ACC112 (cell line): ENCODE measurements at regions not wholly inside any gene's neighbourhood (a gene's known extent, or its start where the extent isn't known, plus 50 kb on each side); places are given as distances from the start of the nearest gene placed in this dataset.

Source experiments
- H2AFZ ChIP-seq: fragments of 200-600 bp; sonication (generic); one replicate; pipeline ENCODE4 v1.6.0; 2017; ENCODE audit warnings: antibody characterized with exemption, low read length; ENCODE audit not compliant: unreplicated experiment
- H3K27ac ChIP-seq: fragments of 200-600 bp; sonication (generic); 2 replicates; pipeline ENCODE4 v1.5.1; 2014; ENCODE audit warnings: low read depth, mild to moderate bottlenecking, antibody characterized with exemption, low read length, moderate library complexity
- H3K27me3 ChIP-seq: fragments of 200-600 bp; sonication (generic); 2 replicates; pipeline ENCODE4 v1.6.1; 2014; ENCODE audit warnings: mild to moderate bottlenecking, antibody characterized with exemption, low read length, moderate library complexity, mixed read lengths; ENCODE audit not compliant: insufficient read depth
- H3K36me3 ChIP-seq: fragments of 200-600 bp; sonication (generic); 2 replicates; pipeline ENCODE4 v1.6.1; 2016; ENCODE audit warnings: mild to moderate bottlenecking, antibody characterized with exemption, low read length, moderate library complexity, mixed read lengths; ENCODE audit not compliant: insufficient read depth
- H3K4me1 ChIP-seq: fragments of 200-600 bp; sonication (generic); one replicate; pipeline ENCODE4 v1.6.1; 2016; ENCODE audit warnings: low read length, mixed read lengths; ENCODE audit not compliant: insufficient read depth, unreplicated experiment, control insufficient read depth
- H3K4me3 ChIP-seq: fragments of 200-600 bp; sonication (generic); 2 replicates; pipeline ENCODE4 v1.5.1; 2014; ENCODE audit warnings: mild to moderate bottlenecking, low read depth, low read length
- H3K79me2 ChIP-seq: fragments of 200-600 bp; sonication (generic); one replicate; pipeline ENCODE4 v1.6.0; 2016; ENCODE audit warnings: low read length; ENCODE audit not compliant: control insufficient read depth, unreplicated experiment, insufficient read depth

DNA sequence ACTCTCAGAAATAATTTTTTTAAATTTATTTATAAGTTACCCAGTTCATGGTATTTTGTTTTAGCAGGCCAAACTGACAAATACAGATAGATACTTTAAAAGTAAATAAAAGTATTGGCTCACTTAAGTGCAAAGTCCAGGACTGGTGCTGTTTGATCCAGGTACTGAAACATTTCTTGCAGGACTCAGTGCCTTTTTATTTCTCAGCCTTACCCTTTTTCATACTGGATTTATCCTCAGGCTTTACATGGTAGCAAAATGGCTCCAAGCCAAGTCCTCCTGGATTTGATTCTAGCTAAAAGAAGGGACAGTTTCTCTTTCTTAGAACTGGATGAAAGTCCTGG, 83.8 kb downstream of the DIRAS3 start:
- Histone ChIP-seq H3K4me1 (peaks cover 15% of the 10 kb centered on the region), H3K36me3 (no peaks in the 10 kb centered on the region), H3K27me3 (no peaks in the 10 kb centered on the region), H2AFZ (no peak overlapping the region), H3K27ac (no peak overlapping the region), H3K4me3 (no peak overlapping the region), H3K79me2 (no peaks in the 10 kb centered on the region)

DNA sequence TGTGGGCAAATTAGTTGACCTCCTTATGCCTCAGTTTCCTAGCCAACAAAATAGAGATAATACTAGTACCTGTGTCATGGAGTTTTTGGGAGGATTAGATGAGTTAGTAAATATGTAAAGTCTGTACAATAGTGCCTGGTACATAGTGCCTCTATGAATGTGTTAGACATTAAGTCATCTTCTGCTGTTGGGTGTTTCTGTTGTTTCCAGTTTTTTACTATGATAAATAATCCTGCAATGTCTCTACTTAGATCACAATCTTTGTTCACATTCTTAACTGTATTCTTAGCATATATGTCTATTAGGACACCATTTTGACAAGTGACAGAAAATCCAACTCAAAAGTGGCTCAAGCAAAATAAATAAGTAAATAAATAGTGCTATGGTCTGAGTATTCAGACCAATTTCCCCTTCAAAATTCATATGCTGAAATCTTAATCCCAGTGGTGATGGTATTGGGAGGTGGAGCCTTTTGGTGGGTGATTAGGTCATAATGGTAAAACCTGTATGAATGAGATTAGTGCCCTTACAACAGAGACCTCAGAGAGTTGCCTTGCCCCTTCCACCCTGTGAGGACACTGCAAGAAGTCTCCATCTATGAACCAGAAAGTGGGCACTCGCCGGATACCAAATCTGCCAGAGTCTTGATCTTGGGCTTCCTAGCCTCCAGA, 84.3 kb downstream of the DIRAS3 start:
- no peak overlapping the region for H2AFZ ChIP-seq

DNA sequence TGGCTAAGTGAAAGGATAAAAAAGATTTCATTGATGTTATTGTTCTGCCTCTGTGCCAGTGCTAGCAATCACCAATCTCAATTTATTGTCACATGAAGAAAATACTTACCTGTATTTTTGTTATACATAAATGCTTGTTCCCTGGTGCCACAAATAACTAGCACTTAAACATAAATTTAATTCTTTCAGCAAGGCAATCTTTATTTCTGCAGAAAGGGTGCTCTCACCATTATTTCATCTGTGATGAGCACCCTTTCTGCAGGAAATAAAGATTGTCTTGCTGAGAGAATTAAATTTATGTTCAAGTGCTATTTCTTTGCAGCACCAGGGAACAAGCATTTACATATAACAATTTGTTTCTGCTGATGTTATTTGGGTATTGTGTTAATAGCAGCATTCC, 87.2 kb downstream of the DIRAS3 start:
- Histone ChIP-seq H3K4me1 (no peaks in the 10 kb centered on the region), H2AFZ (no peak overlapping the region), H3K36me3 (no peaks in the 10 kb centered on the region)

More for the DNA sequence above, 84.3 kb downstream of the DIRAS3 start:
- no peaks in the 10 kb centered on the region for H3K27me3 ChIP-seq
- no peak overlapping the region for H3K4me3 ChIP-seq
- peaks cover 15% of the 10 kb centered on the region for H3K4me1 ChIP-seq
- H3K27ac ChIP-seq = no peak overlapping the region
- no peaks in the 10 kb centered on the region for H3K79me2 ChIP-seq
- no peaks in the 10 kb centered on the region for H3K36me3 ChIP-seq

DNA sequence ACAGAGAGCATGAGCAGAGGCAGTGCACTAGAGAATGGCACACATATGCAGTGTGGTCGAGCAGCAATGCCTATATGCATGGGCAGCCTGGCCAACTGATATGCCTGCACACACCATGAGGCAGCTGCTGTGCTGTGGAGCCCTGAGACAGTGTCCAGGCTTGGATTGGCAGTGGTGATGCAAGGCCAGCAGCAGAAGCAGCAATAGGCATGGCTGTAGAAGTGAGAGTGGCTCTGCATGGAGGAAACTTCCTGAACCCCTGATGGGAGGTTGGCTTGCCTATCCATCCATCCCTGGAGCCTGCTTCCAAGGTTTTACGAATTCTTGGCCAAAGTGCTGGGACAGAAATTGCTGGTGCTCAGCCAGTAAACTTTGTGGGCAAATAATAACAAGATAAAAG, 89.7 kb downstream of the DIRAS3 start:
- H3K27ac ChIP-seq = no peak overlapping the region
- no peaks in the 10 kb centered on the region for H3K36me3 ChIP-seq
- no peaks in the 10 kb centered on the region for H3K27me3 ChIP-seq
- no peak overlapping the region for H2AFZ ChIP-seq
- H3K4me1 ChIP-seq = no peaks in the 10 kb centered on the region
- H3K4me3 ChIP-seq = no peak overlapping the region
- no peaks in the 10 kb centered on the region for H3K79me2 ChIP-seq

More for the DNA sequence above, 87.2 kb downstream of the DIRAS3 start:
- no peak overlapping the region for H3K27ac ChIP-seq
- no peaks in the 10 kb centered on the region for H3K27me3 ChIP-seq
- H3K79me2 ChIP-seq = no peaks in the 10 kb centered on the region
- no peak overlapping the region for H3K4me3 ChIP-seq

DNA sequence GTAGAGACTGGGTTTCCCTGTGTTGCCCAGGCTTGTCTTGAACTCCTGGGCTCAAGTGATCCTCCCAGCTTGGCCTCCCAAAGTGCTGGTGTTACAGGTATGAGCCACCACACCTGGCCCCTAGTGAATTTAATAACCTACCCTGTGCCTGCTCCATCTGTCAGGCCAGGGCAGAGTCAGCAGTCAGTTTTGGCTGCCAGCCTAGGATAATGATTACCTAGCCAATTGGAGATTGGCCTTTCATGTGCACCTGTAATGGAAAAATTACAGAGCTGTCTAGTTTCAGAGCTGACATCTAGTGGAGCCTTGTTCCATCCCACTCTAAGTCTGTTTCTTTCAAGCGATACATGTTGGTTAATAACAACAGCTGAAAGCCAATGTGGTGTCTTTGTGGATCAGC, 92.0 kb downstream of the DIRAS3 start:
- H3K4me1 ChIP-seq = no peaks in the 10 kb centered on the region
- no peak overlapping the region for H3K4me3 ChIP-seq
- H3K27me3 ChIP-seq = no peaks in the 10 kb centered on the region
- no peak overlapping the region for H2AFZ ChIP-seq
- no peaks in the 10 kb centered on the region for H3K79me2 ChIP-seq
- H3K27ac ChIP-seq = no peak overlapping the region
- no peaks in the 10 kb centered on the region for H3K36me3 ChIP-seq

DNA sequence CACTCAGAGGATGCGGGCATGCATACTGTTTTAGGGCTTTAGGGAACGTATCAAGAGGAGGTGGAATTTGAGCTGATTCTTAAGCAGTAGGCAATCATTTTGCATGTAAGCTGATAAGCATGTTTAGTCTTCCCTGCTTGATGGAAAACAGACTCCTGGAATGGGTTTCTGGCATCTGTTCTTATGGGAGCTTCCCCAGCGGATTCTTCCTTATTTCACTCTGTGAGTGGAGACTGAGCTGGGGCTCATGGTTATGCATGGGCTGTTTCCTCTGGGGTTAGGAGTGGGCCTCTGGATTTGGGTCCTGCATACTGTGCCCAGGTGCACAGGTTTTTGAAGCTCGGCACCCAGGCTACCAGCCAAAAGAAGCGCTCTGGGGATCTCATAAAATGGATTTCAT, 93.4 kb downstream of the DIRAS3 start:
- Histone ChIP-seq H3K27ac (no peak overlapping the region), H3K79me2 (no peaks in the 10 kb centered on the region), H2AFZ (no peak overlapping the region), H3K4me3 (no peak overlapping the region), H3K4me1 (peaks cover 6% of the 10 kb centered on the region), H3K27me3 (no peaks in the 10 kb centered on the region), H3K36me3 (no peaks in the 10 kb centered on the region)

DNA sequence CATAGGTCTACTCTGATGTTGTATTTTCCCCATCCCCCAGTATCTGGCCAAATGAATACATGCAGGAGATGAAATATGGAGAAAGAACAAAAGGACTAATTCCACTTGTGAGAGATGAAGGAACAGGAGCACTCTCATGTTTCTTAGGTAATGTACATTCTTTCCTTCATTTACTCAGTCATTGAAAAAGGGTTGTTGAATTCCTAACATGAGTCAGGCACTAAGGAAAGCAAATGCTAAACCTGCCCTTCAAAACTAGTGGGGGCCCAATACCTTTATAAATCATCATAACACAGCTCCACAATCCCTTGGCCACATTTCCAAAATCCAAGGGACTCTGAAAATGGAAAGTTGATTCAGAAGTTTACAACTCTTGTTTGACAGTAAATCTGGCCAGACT, 94.3 kb downstream of the DIRAS3 start:
- H3K4me1 ChIP-seq = peaks cover 11% of the 10 kb centered on the region
- no peak overlapping the region for H3K27ac ChIP-seq
- H3K4me3 ChIP-seq = no peak overlapping the region
- H2AFZ ChIP-seq = no peak overlapping the region
- no peaks in the 10 kb centered on the region for H3K27me3 ChIP-seq
- H3K79me2 ChIP-seq = no peaks in the 10 kb centered on the region
- H3K36me3 ChIP-seq = no peaks in the 10 kb centered on the region

DNA sequence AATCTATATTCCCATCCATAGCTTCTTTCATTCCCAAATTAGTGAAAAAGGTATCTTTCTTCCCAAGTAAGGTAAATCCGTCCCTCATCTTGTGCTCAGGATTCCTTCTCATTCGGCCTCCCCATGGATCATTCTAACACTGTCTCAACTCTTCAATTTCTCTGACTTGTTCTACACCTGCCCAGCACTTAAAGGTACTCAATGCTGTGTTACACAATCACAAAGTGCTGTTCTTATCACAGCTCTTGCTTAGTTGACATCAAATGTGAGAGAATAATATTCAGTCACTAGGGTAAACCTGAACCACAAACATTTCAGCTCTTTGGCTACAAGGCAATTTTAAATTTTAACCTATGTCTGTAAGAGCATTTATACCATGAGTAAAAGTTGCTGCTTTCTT, 94.8 kb downstream of the DIRAS3 start:
- Histone ChIP-seq H3K27me3 (no peaks in the 10 kb centered on the region), H3K4me3 (no peak overlapping the region), H2AFZ (no peak overlapping the region), H3K79me2 (no peaks in the 10 kb centered on the region), H3K27ac (no peak overlapping the region), H3K36me3 (no peaks in the 10 kb centered on the region), H3K4me1 (peaks cover 11% of the 10 kb centered on the region)

DNA sequence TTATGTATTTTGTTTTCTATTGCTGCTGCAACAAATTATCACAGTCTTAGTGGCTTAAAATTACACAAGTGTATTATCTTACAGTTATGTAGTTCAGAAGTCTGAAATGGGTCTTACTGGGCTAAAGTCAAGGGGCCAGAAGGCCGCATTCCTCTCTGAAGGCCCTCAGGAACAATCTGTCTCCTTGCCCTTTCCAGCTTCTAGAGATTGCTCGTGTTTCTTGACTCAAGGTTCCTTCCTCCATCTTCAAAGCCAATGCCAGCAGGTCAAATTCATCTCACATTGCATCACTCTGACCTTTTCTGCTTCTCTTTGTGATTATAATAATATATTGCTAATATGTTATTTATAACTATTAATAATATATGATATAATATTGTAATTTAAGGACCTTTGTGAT, 97.1 kb downstream of the DIRAS3 start:
- Histone ChIP-seq H3K27ac (no peak overlapping the region), H3K4me3 (no peak overlapping the region), H3K27me3 (no peaks in the 10 kb centered on the region), H2AFZ (no peak overlapping the region), H3K36me3 (no peaks in the 10 kb centered on the region), H3K4me1 (peaks cover 18% of the 10 kb centered on the region), H3K79me2 (no peaks in the 10 kb centered on the region)

DNA sequence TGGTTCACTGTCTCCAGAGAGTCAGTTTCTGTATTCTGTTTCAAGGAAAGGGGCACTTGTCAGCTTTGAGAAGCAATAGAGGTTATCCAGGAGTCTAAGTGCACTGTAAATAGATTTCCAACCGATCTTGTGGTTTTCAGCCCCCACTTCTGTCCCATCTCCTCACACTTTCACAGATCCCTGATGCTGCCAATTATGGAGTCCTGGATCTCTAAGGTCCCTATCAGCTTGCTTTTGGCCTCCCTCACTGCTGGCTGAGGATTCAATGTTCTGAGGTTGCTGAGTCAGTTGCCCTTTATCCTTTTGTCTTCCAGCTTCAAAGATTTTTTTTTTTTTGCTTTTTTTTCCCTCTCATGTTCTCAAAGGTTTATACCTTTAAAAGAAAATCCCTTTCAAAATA, 98.4 kb downstream of the DIRAS3 start:
- H3K27me3 ChIP-seq = no peaks in the 10 kb centered on the region
- no peak overlapping the region for H3K4me3 ChIP-seq
- H3K4me1 ChIP-seq = peaks cover 24% of the 10 kb centered on the region
- no peak overlapping the region for H3K27ac ChIP-seq
- no peaks in the 10 kb centered on the region for H3K36me3 ChIP-seq
- no peaks in the 10 kb centered on the region for H3K79me2 ChIP-seq
- no peak overlapping the region for H2AFZ ChIP-seq

DNA sequence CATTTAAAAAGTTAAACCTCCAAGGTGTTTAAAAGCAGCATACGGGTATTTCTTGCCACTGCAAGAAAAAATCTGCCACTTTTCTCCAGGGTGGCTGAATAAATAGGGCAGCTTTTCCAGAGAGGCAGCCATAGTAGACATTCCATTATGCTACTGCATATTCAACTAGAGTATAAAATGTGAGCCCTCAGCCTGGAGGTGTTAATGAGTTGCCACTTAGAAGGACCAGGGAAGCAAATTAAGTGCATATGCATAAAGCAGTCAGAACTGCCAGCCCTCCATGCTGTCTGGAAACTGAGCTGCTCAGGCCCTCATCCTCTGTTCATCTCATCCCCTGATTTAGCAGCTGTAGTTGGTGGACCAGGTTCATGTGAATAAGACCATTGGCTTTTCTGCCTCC, 99.4 kb downstream of the DIRAS3 start:
- Histone ChIP-seq H3K79me2 (no peaks in the 10 kb centered on the region), H3K4me3 (no peak overlapping the region), H2AFZ (no peak overlapping the region), H3K4me1 (peaks cover 24% of the 10 kb centered on the region), H3K27me3 (no peaks in the 10 kb centered on the region), H3K36me3 (no peaks in the 10 kb centered on the region), H3K27ac (no peak overlapping the region)
